Breast epithelium (tissue), 4 donors: ENCODE measurements at regions not wholly inside any gene's neighbourhood (a gene's known extent, or its start where the extent isn't known, plus 50 kb on each side); places are given as distances from the start of the nearest gene placed in this dataset.

ENCODE experiments used
- DNase-seq, 2 donors: peaks; one replicate each; pipeline ENCODE4 v3.0.0-alpha.2; 2019; ENCODE audit warnings: low spot score in 2 of 2
- H3K27ac ChIP-seq, 2 donors: fragments of 200-600 bp; sonication (generic) in 1 of 2; one replicate each; pipeline ENCODE4 v1.5.1; 2016 to 2019; ENCODE audit warnings: mild to moderate bottlenecking in 1 of 2
- H3K27me3 ChIP-seq, 2 donors: fragments of 200-600 bp; sonication (generic) in 1 of 2; one replicate each; pipeline versions ENCODE4 v1.5.1 to v1.6.0; 2017 to 2019; ENCODE audit warnings: control low read depth in 1 of 2, mild to moderate bottlenecking in 1 of 2
- H3K36me3 ChIP-seq: fragments of 200-600 bp; one replicate; pipeline ENCODE4 v1.5.1; 2019
- H3K4me1 ChIP-seq, 2 donors: fragments of 200-600 bp; sonication (generic); one replicate each; pipeline ENCODE4 v1.5.1; 2016 to 2019; ENCODE audit warnings: control low read depth in 1 of 2
- H3K4me3 ChIP-seq, 3 donors: fragments of 200-600 bp; sonication (generic); 1 replicate in 2 of 3; 2 replicates in 1 of 3; pipeline ENCODE4 v1.5.1; 2016 to 2019; ENCODE audit warnings: mild to moderate bottlenecking in 3 of 3, moderate library complexity in 2 of 3
- H3K9me3 ChIP-seq, 2 donors: fragments of 200-600 bp; sonication (generic) in 1 of 2; one replicate each; pipeline ENCODE4 v1.5.1; 2016 to 2019; ENCODE audit warnings: control low read depth in 1 of 2
- CTCF ChIP-seq, 3 donors: fragments of 450-650 bp; IDR thresholded peaks; one replicate each; pipeline ENCODE4 v1.5.1; 2016 to 2017; ENCODE audit warnings: antibody characterized with exemption in 3 of 3, mild to moderate bottlenecking in 3 of 3, moderate library complexity in 3 of 3
- POLR2A ChIP-seq: fragments of 450-650 bp; IDR thresholded peaks from one replicate; pipeline ENCODE4 v1.6.1; 2016; ENCODE audit warnings: antibody characterized with exemption, mild to moderate bottlenecking, moderate library complexity
- POLR2AphosphoS5 ChIP-seq, 3 donors: sonication (generic); formaldehyde crosslinking; IDR thresholded peaks; one replicate each; pipeline ENCODE4 v1.6.1; 2017; ENCODE audit warnings: antibody characterized with exemption in 3 of 3
- intact Hi-C: fragments of 100-400 bp; cut with DNase I; formaldehyde crosslinking; loops from one replicate; pipeline ENCODE4 v1.15.1; 2023; ENCODE audit warnings: low total_unique reads

DNA sequence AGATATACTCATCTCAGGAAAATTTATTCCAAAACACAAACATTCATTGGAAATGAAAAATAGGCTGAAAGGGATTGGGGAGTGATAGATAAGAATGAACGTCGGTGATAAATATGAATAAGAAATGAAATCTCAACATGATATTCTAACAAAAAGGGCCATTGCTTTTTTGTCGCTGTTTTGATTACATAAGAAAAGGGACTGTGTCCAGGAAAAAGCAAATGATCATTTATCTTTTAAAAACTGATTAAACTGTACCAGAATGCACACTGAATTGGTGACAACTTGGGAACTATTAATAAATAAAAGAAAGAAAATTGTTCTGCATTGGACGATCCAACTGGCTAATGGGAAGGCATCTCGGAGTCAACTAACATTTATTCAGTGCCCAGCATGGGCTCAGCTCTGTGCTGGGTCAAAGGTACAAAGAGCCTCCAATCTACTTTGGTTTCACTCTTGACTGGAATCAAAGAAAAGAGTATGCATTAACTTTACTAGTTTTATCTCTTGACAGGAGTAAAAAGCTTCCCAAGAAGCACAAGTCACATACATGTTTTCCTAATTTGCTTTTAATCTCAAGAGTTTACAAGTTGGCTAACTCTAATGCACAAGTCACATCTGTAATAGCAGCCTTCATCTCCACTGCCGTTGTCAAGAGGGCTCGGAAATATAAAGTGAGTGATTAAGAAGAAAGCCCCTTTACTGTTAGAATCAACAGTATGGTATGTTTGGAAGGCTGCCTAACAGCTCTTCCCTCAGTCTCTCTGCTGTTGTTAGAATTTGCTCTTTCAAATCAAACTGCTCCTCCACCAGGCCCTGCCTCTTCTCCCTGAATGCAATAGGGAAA is 280.0 kb downstream of the IGSF11 start:
- no peaks in the 10 kb centered on the region for H3K27me3 ChIP-seq
- no peak for DNase-seq
- H3K9me3 ChIP-seq, result no peaks in the 10 kb centered on the region
- no peak overlapping the region for H3K27ac ChIP-seq
- intact Hi-C loops, result no loop called here
- TF ChIP-seq POLR2AphosphoS5 (IDR thresholded peaks at IDR 0.05) (no peak), POLR2A (no peak), CTCF (IDR thresholded peaks at IDR 0.05) (no peak)
- H3K36me3 ChIP-seq, result no peaks in the 10 kb centered on the region
- H3K4me1 ChIP-seq, result no peaks in the 10 kb centered on the region
- H3K4me3 ChIP-seq, result no peak overlapping the region

- no peaks in the 10 kb centered on the region for H3K4me1 ChIP-seq
- no peaks in the 10 kb centered on the region for H3K27me3 ChIP-seq
- TF ChIP-seq POLR2AphosphoS5 (IDR thresholded peaks at IDR 0.05) (no peak), POLR2A (no peak), CTCF (IDR thresholded peaks at IDR 0.05) (no peak)
- no peak for DNase-seq
- no peak overlapping the region for H3K4me3 ChIP-seq
- no peaks in the 10 kb centered on the region for H3K9me3 ChIP-seq
- no peak overlapping the region for H3K27ac ChIP-seq
- intact Hi-C loops, result no loop called here
- no peaks in the 10 kb centered on the region for H3K36me3 ChIP-seq
Measured at GRCh38 chr3:118755253-118755801, 279.3 kb downstream of the IGSF11 start.

DNA sequence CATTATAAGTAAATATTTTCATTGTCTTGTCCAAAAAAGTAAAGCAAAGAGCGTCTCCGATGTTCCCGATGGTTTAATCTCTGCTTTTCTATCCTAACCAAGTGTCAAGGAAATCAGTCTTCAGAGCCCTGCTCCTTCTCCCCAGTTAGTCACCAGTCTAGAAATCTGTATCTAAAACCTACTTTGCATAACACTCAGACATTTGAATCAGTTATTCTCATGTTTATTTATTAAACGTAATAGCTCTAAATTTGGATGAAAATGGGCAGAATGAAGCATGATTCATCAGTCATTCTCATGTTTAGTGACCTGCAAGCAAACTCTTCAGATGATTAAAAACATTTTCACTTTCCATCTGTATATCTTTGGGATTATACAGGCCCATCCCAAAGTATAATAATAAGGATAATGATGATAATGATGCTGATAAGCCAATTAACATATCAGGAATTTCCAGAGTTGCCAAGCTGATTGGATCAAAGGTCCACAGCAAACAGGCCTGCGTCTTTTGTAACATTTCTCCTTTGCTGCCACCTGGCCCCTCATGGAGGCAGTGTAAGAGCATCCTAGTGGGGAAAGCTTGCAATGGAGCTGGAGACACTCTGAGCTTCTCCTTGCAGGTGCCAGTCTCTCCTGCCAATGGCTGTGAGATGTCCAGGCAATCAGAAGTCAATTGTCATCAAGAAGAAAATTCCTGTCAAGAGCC is 273.9 kb downstream of the IGSF11 start:
- H3K27me3 ChIP-seq, result no peaks in the 10 kb centered on the region
- DNase-seq, result no peak
- intact Hi-C loops, result no loop called here
- no peak overlapping the region for H3K4me3 ChIP-seq
- H3K36me3 ChIP-seq, result no peaks in the 10 kb centered on the region
- H3K9me3 ChIP-seq, result no peaks in the 10 kb centered on the region
- no peak overlapping the region for H3K27ac ChIP-seq
- TF ChIP-seq CTCF (IDR thresholded peaks at IDR 0.05), result no peak
- no peak for TF ChIP-seq POLR2AphosphoS5 (IDR thresholded peaks at IDR 0.05)
- no peak for TF ChIP-seq POLR2A
- H3K4me1 ChIP-seq, result no peaks in the 10 kb centered on the region

DNA sequence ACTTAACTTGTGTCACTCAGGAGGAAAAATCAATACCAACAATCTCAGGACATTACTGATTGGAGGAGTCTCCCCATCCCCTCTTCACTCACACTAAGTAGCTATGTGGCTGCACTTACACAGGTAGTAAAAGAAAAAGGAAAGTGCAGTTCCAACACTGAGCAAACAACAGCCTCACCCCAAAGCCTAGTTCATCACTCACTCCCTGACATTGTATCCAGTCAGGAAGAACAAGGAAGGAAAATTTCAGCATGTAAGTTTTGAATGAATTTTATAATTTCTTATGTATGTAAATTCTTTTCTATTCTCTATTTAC is 273.4 kb downstream of the IGSF11 start:
- Histone ChIP-seq H3K4me3 (no peak overlapping the region), H3K27me3 (no peaks in the 10 kb centered on the region), H3K36me3 (no peaks in the 10 kb centered on the region), H3K9me3 (no peaks in the 10 kb centered on the region), H3K27ac (no peak overlapping the region), H3K4me1 (no peaks in the 10 kb centered on the region)
- TF ChIP-seq POLR2AphosphoS5 (IDR thresholded peaks at IDR 0.05) (no peak), POLR2A (no peak), CTCF (IDR thresholded peaks at IDR 0.05) (no peak)
- intact Hi-C loops, result no loop called here
- no peak for DNase-seq
